K562 (cell line): ENCODE measurements at regions not wholly inside any gene's neighbourhood (a gene's known extent, or its start where the extent isn't known, plus 50 kb on each side); places are given as distances from the start of the nearest gene placed in this dataset.

Experiments
- ATAC-seq: fragments of 200-7000 bp; cut with Tn5 transposase; 3 replicates; pipeline ENCODE4 v1.9.1; 2020; ENCODE audit warnings: moderate library complexity
- BruUV-seq: library from RNA; stranded (reverse); fragments of 400-500 nt; replicated peaks from 2 replicates; lab custom pipeline; 2021; lab: Mats Ljungman, UMichigan
- CTCF ChIA-PET: fragments of 300-600 bp; formaldehyde crosslinking; extraction: SDS; loops from one replicate; lab custom pipeline; 2021; ENCODE audit warnings: low intra/inter-chr PET ratio; lab: Yijun Ruan, JAX
- POLR2A ChIA-PET: fragments of 300-600, 350-650 bp; sonication (Branson Sonifier 250); formaldehyde crosslinking; extraction: SDS; loops from one replicate; lab custom pipeline; 2021; ENCODE audit warnings: antibody characterized with exemption, inconsistent platforms; lab: Yijun Ruan, JAX
- DNase-seq, 4 experiments: peaks; one replicate each; pipeline versions ENCODE4 v3.0.0 to v3.0.0-alpha.2; 2011 to 2018; ENCODE audit warnings: low spot score in 3 of 4, mixed read lengths in 3 of 4; ENCODE audit errors: extremely low read depth in 1 of 4
- FAIRE-seq: peaks from 2 replicates; lab custom pipeline; 2011; peaks lifted over from hg19 to GRCh38; lab: Jason Lieb, UNC
- H2AFZ ChIP-seq: 2 replicates; pipeline ENCODE4 v1.6.0; 2011; ENCODE audit warnings: low read depth, low read length, control low read depth, inconsistent platforms
- H3K27ac ChIP-seq: fragments of 200-600 bp; 3 replicates; pipeline ENCODE4 v1.8.0; 2011; ENCODE audit warnings: low read depth, mild to moderate bottlenecking, control low read depth, inconsistent platforms, low read length, moderate library complexity, mixed read lengths; ENCODE audit errors: extremely low read depth
- H3K27me3 ChIP-seq, 2 experiments: fragments of 300-600 bp in 1 of 2; 2 replicates in 1 of 2; 3 replicates in 1 of 2; pipeline versions ENCODE4 v1.6.0 to v1.8.0; 2011; ENCODE audit warnings: inconsistent platforms in 2 of 2, low read length in 2 of 2, mild to moderate bottlenecking in 1 of 2, mixed read lengths in 1 of 2, moderate library complexity in 1 of 2; ENCODE audit not compliant: control insufficient read depth in 2 of 2, insufficient read depth in 2 of 2
- H3K36me3 ChIP-seq: fragments of 300-600 bp; 3 replicates; pipeline ENCODE4 v1.8.0; 2011; ENCODE audit warnings: mild to moderate bottlenecking, low read length, inconsistent platforms; ENCODE audit not compliant: control insufficient read depth, insufficient read depth
- H3K4me1 ChIP-seq, 2 experiments: fragments of 200-600 bp in 1 of 2; replicated peaks in 1 of 2; 2 replicates in 1 of 2; 3 replicates in 1 of 2; pipeline versions ENCODE4 v1.5.1 to v1.8.0; 2011; ENCODE audit warnings: inconsistent platforms in 2 of 2, low read length in 2 of 2, mild to moderate bottlenecking in 1 of 2, mixed read lengths in 1 of 2, moderate library complexity in 1 of 2; ENCODE audit not compliant: control insufficient read depth in 2 of 2, insufficient read depth in 2 of 2
- H3K4me2 ChIP-seq: 2 replicates; pipeline ENCODE4 v1.6.1; 2011; ENCODE audit warnings: low read length, control low read depth, inconsistent platforms, mixed read lengths; ENCODE audit not compliant: insufficient read depth
- H3K4me3 ChIP-seq: fragments of 200-600 bp; sonication (generic), shearing (Covaris generic); 2 replicates; pipeline ENCODE4 v1.5.1; 2016; ENCODE audit warnings: control low read depth, inconsistent platforms
- H3K79me2 ChIP-seq: fragments of 200-600 bp; 3 replicates; pipeline ENCODE4 v1.8.0; 2011; ENCODE audit warnings: low read length, inconsistent platforms; ENCODE audit not compliant: control insufficient read depth, insufficient read depth
- H3K9ac ChIP-seq, 2 experiments: 2 replicates each; pipeline versions ENCODE4 v1.6.0 to v1.6.1; 2011; ENCODE audit warnings: low read depth in 2 of 2, low read length in 2 of 2, control low read depth in 1 of 2, inconsistent platforms in 1 of 2, mild to moderate bottlenecking in 1 of 2, mixed read lengths in 1 of 2; ENCODE audit not compliant: insufficient read depth in 1 of 2
- H3K9me1 ChIP-seq: one replicate; pipeline ENCODE4 v1.6.0; 2011; ENCODE audit warnings: inconsistent platforms, mild to moderate bottlenecking, low read length, moderate library complexity; ENCODE audit not compliant: control insufficient read depth, insufficient read depth
- H3K9me3 ChIP-seq: replicated peaks from 2 replicates; pipeline ENCODE4 v1.5.1; 2011; ENCODE audit warnings: low read depth, low read length, inconsistent platforms; ENCODE audit not compliant: control insufficient read depth, insufficient read depth
- H4K20me1 ChIP-seq: replicated peaks from 2 replicates; pipeline ENCODE4 v1.6.1; 2011; ENCODE audit warnings: low read length, inconsistent platforms, mixed read lengths; ENCODE audit not compliant: control insufficient read depth, insufficient read depth
- CUX1 ChIP-seq: fragments of 200-800 bp; sonication (Bioruptor generic); IDR thresholded peaks from 2 replicates; pipeline ENCODE4 v1.6.1; 2016; ENCODE audit warnings: missing genetic modification characterization, missing compliant biosample characterization
- ELF4 ChIP-seq: fragments of 450-650 bp; formaldehyde crosslinking; IDR thresholded peaks from 2 replicates; pipeline ENCODE4 v1.4.0; 2022; ENCODE audit warnings: missing genetic modification characterization
- NCOR1 ChIP-seq: fragments of 450-650 bp; IDR thresholded peaks from 2 replicates; pipeline ENCODE4 v1.6.1; 2016; ENCODE audit warnings: mild to moderate bottlenecking, moderate library complexity
- RB1 ChIP-seq: fragments of 450-650 bp; IDR thresholded peaks from 2 replicates; pipeline ENCODE4 v1.6.1; 2017; ENCODE audit warnings: low read depth, mild to moderate bottlenecking
- RUNX1 ChIP-seq: sonication (generic); IDR thresholded peaks from 2 replicates; pipeline ENCODE4 v1.6.1; 2016; ENCODE audit warnings: antibody characterized with exemption, low read depth
- SMAD3 ChIP-seq: fragments of 450-650 bp; formaldehyde crosslinking; conservative IDR thresholded peaks from 2 replicates; pipeline ENCODE4 v1.4.0; 2020; ENCODE audit warnings: mild to moderate bottlenecking
- TBL1XR1 ChIP-seq, 2 experiments: IDR thresholded peaks; 2 replicates each; pipeline ENCODE4 v1.6.1; 2012; ENCODE audit warnings: improper control_type of control experiment in 2 of 2, low read length in 2 of 2, mild to moderate bottlenecking in 1 of 2
- ZBTB43 ChIP-seq: sonication (generic); formaldehyde crosslinking; IDR thresholded peaks from 2 replicates; pipeline ENCODE4 v1.8.0; 2023; ENCODE audit warnings: mild to moderate bottlenecking, missing genetic modification reagents
- ZNF239 ChIP-seq: fragments of 250-450 bp; sonication (Bioruptor Pico); IDR thresholded peaks from 2 replicates; pipeline ENCODE4 v1.4.0; 2020; ENCODE audit warnings: mild to moderate bottlenecking
- ZNF277 ChIP-seq: fragments of 250-450 bp; sonication (Bioruptor Pico); IDR thresholded peaks from 2 replicates; pipeline ENCODE4 v1.8.0; 2022; ENCODE audit warnings: inconsistent platforms, mild to moderate bottlenecking, moderate library complexity, borderline replicate concordance
- ZSCAN32 ChIP-seq: fragments of 450-650 bp; formaldehyde crosslinking; IDR thresholded peaks from 2 replicates; pipeline ENCODE4 v1.4.0; 2020; ENCODE audit warnings: mild to moderate bottlenecking, moderate library complexity
- WGBS: fragments of 100-300 bp; shearing (Covaris generic); methylation state at CpG from one replicate; pipeline ENCODE4 v1.1.6; 2016; ENCODE audit warnings: low coverage, mixed read lengths; ENCODE audit not compliant: insufficient coverage; ENCODE audit errors: missing lambda C conversion rate; 5-methylcytosine and 5-hydroxymethylcytosine counted together
- in situ Hi-C: fragments of 300-500 bp; cut with MboI; formaldehyde crosslinking; loops from 4 replicates; pipeline ENCODE4 v1.15.0; 2018; ENCODE audit warnings: inconsistent platforms, mixed read lengths
- intact Hi-C: fragments of 100-400 bp; cut with micrococcal nuclease; formaldehyde crosslinking; loops from 2 replicates; pipeline ENCODE4 v1.14.2; 2022
- TF ChIP-seq, protein P1 (sequence below): sonication (generic); formaldehyde crosslinking; IDR thresholded peaks from 2 replicates; pipeline ENCODE4 v1.9.0; 2022; ENCODE audit warnings: mild to moderate bottlenecking, missing genetic modification reagents
- TF ChIP-seq, protein P2 (sequence below): fragments of 250-450 bp; sonication (Bioruptor Pico); IDR thresholded peaks from 2 replicates; pipeline ENCODE4 v1.8.0; 2021; ENCODE audit warnings: moderate library complexity, mild to moderate bottlenecking, inconsistent platforms

DNA sequence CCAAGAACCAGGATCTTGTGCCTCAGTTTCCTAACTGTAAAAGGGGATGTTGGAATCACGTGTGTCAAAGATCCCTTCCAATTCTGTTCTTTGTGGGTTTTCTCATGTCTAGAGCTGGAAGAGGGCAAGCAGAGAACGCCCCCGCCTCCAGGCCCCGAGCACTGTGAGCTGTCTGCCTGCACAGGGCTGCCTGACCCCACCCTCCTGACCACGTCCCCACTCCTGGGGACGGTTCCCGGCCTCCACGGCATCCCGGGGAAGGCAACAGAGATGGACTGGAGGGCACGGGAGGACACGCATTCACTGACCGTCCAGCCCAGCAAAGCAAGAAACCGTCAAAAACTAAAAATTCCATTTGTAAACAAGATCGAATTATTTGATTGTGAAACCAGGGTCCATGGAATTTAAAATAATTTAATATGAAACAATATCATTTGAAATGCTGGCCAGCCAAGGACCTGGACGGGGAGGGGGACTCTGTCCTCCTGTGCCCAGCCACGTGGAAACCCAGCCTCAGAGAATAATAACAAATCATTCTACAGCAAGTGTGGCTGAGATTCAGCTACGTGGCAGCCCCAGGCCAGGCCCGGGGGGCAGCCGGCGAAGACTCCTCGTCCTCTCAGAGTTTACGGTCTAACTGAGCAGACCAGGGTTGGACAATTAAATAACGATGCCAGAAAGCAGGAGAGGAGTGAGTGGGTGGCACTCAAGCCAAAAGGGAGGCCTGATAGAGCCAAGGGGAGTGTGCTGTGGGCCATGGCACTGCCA is 87.3 kb upstream of the DIO3 start:
- POLR2A ChIA-PET: interaction anchor here (1.1 kb wide), 1 partner anchor 10 kb away, joined by 3 read pairs; no protein-coding TSS in a partner anchor
- ATAC-seq (no peak), FAIRE-seq (no peak), DNase-seq (no peak)
- CTCF ChIA-PET: no interaction called here
- no peak overlapping the region for H2AFZ ChIP-seq
- H3K36me3 ChIP-seq: no peaks in the 10 kb centered on the region
- H3K27ac ChIP-seq: no peak overlapping the region
- no peak overlapping the region for H3K9ac ChIP-seq
- peaks cover 3 to 59% of the 10 kb centered on the region in 2 experiments; a peak in 4 of 5 replicates for H3K27me3 ChIP-seq
- H4K20me1 ChIP-seq: no peaks in the 10 kb centered on the region
- H3K4me3 ChIP-seq: no peak overlapping the region
- 7% methylated on average over 17 of the region's 23 CpGs for WGBS
- no peaks in the 10 kb centered on the region for H3K9me3 ChIP-seq
- H3K79me2 ChIP-seq: no peaks in the 10 kb centered on the region
- in situ Hi-C loops: no loop called here
- H3K4me2 ChIP-seq: no peak overlapping the region
- no TSS peak for BruUV-seq
- intact Hi-C loops: no loop called here
- H3K4me1 ChIP-seq: peaks cover 0 to 17% of the 10 kb centered on the region in 2 experiments; a peak in 2 of 5 replicates
- no peaks in the 10 kb centered on the region for H3K9me1 ChIP-seq
- TF ChIP-seq TBL1XR1 (IDR thresholded peaks at IDR 0.05; ENCODE audit: low read length in 2 of 2): no peak
- no peak for TF ChIP-seq RUNX1
- TF ChIP-seq CUX1 (CRISPR knock-in tag): no peak
- no peak for TF ChIP-seq ZNF239 (CRISPR knock-in tag)
- TF ChIP-seq ELF4 (CRISPR knock-in tag): no peak
- no peak for TF ChIP-seq ZNF277 (CRISPR knock-in tag)
- TF ChIP-seq, protein P1, sequence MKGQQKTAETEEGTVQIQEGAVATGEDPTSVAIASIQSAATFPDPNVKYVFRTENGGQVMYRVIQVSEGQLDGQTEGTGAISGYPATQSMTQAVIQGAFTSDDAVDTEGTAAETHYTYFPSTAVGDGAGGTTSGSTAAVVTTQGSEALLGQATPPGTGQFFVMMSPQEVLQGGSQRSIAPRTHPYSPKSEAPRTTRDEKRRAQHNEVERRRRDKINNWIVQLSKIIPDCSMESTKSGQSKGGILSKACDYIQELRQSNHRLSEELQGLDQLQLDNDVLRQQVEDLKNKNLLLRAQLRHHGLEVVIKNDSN (CRISPR knock-in tag): no peak
- no peak for TF ChIP-seq SMAD3 (CRISPR knock-in tag)
- no peak for TF ChIP-seq ZSCAN32 (CRISPR knock-in tag)
- TF ChIP-seq, protein P2, sequence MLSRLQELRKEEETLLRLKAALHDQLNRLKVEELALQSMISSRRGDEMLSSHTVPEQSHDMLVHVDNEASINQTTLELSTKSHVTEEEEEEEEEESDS (CRISPR knock-in tag): no peak
- TF ChIP-seq RB1: no peak
- TF ChIP-seq NCOR1: no peak
- TF ChIP-seq ZBTB43 (CRISPR knock-in tag): no peak
